OCI-LY7 (cell line): ENCODE measurements at regions not wholly inside any gene's neighbourhood (a gene's known extent, or its start where the extent isn't known, plus 50 kb on each side); places are given as distances from the start of the nearest gene placed in this dataset.

Experiments used
- BruUV-seq: library from RNA; stranded (reverse); fragments of 400-500 nt; replicated peaks from 2 replicates; lab custom pipeline; 2021; lab: Mats Ljungman, UMichigan
- CTCF ChIA-PET: fragments of 300-600 bp; sonication (Branson Sonifier 250); formaldehyde crosslinking; loops from one replicate; lab custom pipeline; 2022; ENCODE audit warnings: antibody characterized with exemption; ENCODE audit not compliant: unreplicated experiment; lab: Charles Lee
- POLR2A ChIA-PET: fragments of 300-600 bp; sonication (Branson Sonifier 250); formaldehyde crosslinking; loops from one replicate; lab custom pipeline; 2022; ENCODE audit warnings: antibody characterized with exemption; lab: Charles Lee
- DNase-seq: peaks from one replicate; pipeline ENCODE4 v3.0.0-alpha.2; 2015; ENCODE audit warnings: low spot score
- H2AFZ ChIP-seq: fragments of 200-600 bp; sonication (generic), shearing (Covaris generic); 2 replicates; pipeline ENCODE4 v1.6.1; 2014; ENCODE audit warnings: mild to moderate bottlenecking, antibody characterized with exemption, low read length, moderate library complexity
- H3K27ac ChIP-seq: fragments of 200-600 bp; sonication (generic); 2 replicates; pipeline ENCODE4 v1.5.1; 2014; ENCODE audit warnings: mixed run types, low read depth, mild to moderate bottlenecking, moderate library complexity, low read length, inconsistent platforms; ENCODE audit not compliant: poor library complexity, severe bottlenecking
- H3K36me3 ChIP-seq: fragments of 200-600 bp; sonication (generic); 2 replicates; pipeline ENCODE4 v1.6.1; 2014; ENCODE audit warnings: mild to moderate bottlenecking, antibody characterized with exemption, low read length, moderate library complexity, mixed read lengths; ENCODE audit not compliant: insufficient read depth
- H3K4me1 ChIP-seq: fragments of 200-600 bp; sonication (generic); 2 replicates; pipeline ENCODE4 v1.5.1; 2014; ENCODE audit warnings: mild to moderate bottlenecking, low read length; ENCODE audit not compliant: insufficient read depth, poor library complexity, severe bottlenecking
- H3K4me2 ChIP-seq: fragments of 200-600 bp; sonication (generic); 2 replicates; pipeline ENCODE4 v1.6.1; 2014; ENCODE audit warnings: mild to moderate bottlenecking, low read length
- H3K4me3 ChIP-seq: fragments of 200-600 bp; sonication (generic); 2 replicates; pipeline ENCODE4 v1.5.1; 2014; ENCODE audit warnings: mild to moderate bottlenecking, low read depth, low read length; ENCODE audit not compliant: poor library complexity, severe bottlenecking
- H3K79me2 ChIP-seq: fragments of 200-600 bp; sonication (generic); 2 replicates; pipeline ENCODE4 v1.6.1; 2016; ENCODE audit warnings: low read depth, mild to moderate bottlenecking, low read length, moderate library complexity, mixed read lengths; ENCODE audit not compliant: insufficient read depth
- H3K9me2 ChIP-seq: fragments of 200-600 bp; sonication (generic); 2 replicates; pipeline ENCODE4 v1.6.1; 2016; ENCODE audit warnings: mild to moderate bottlenecking, low read length, mixed read lengths; ENCODE audit not compliant: insufficient read depth
- H3K9me3 ChIP-seq: fragments of 200-600 bp; sonication (generic); 2 replicates; pipeline ENCODE4 v1.6.1; 2014; ENCODE audit warnings: mild to moderate bottlenecking, mixed run types, low read length, mixed read lengths
- H4K20me1 ChIP-seq: fragments of 200-600 bp; sonication (generic); 2 replicates; pipeline ENCODE4 v1.6.1; 2014; ENCODE audit warnings: mild to moderate bottlenecking, antibody characterized with exemption, low read length, moderate library complexity, mixed read lengths; ENCODE audit not compliant: insufficient read depth
- CTCF ChIP-seq: fragments of 200-600 bp; sonication (generic); conservative IDR thresholded peaks from 2 replicates; pipeline ENCODE4 v1.5.1; 2014; ENCODE audit warnings: mild to moderate bottlenecking, antibody characterized with exemption, low read length, moderate library complexity, mixed read lengths
- EZH2phosphoT487 ChIP-seq: fragments of 200-600 bp; sonication (generic); IDR thresholded peaks from 2 replicates; pipeline ENCODE4 v1.6.1; 2018; ENCODE audit warnings: low read depth, borderline replicate concordance, mild to moderate bottlenecking, mixed run types, antibody characterized with exemption, low read length, moderate library complexity, mixed read lengths
- intact Hi-C: fragments of 100-400 bp; cut with micrococcal nuclease; formaldehyde crosslinking; loops from one replicate; pipeline ENCODE4 v1.10.0; 2022; ENCODE audit not compliant: unreplicated experiment

GRCh38 chr2:67564626-67565025 is 167.5 kb downstream of the ETAA1 start:
- intact Hi-C loops, result no loop called here
- ChIA-PET POLR2A (no interaction called here), CTCF (no interaction called here)
- Histone ChIP-seq H3K79me2 (no peaks in the 10 kb centered on the region), H3K4me1 (no peaks in the 10 kb centered on the region), H3K9me2 (no peaks in the 10 kb centered on the region), H3K36me3 (no peaks in the 10 kb centered on the region), H3K9me3 (no peaks in the 10 kb centered on the region), H3K27ac (no peak overlapping the region), H2AFZ (no peak overlapping the region), H3K4me3 (no peak overlapping the region), H4K20me1 (no peaks in the 10 kb centered on the region), H3K4me2 (no peak overlapping the region)
- BruUV-seq, result no TSS peak
- TF ChIP-seq CTCF, result no peak
- no peak for TF ChIP-seq EZH2phosphoT487
- DNase-seq, result no peak

- H3K79me2 ChIP-seq, result no peaks in the 10 kb centered on the region
- no peaks in the 10 kb centered on the region for H3K9me2 ChIP-seq
- DNase-seq, result no peak
- H3K4me1 ChIP-seq, result no peaks in the 10 kb centered on the region
- TF ChIP-seq CTCF (no peak), EZH2phosphoT487 (no peak)
- H3K36me3 ChIP-seq, result no peaks in the 10 kb centered on the region
- intact Hi-C loops, result no loop called here
- H3K27ac ChIP-seq, result no peak overlapping the region
- POLR2A ChIA-PET, result no interaction called here
- CTCF ChIA-PET, result no interaction called here
- no peaks in the 10 kb centered on the region for H3K9me3 ChIP-seq
- no peaks in the 10 kb centered on the region for H4K20me1 ChIP-seq
- H2AFZ ChIP-seq, result no peak overlapping the region
- no peak overlapping the region for H3K4me3 ChIP-seq
- no peak overlapping the region for H3K4me2 ChIP-seq
- no TSS peak for BruUV-seq
These were observed 168.1 kb downstream of the ETAA1 start for GRCh38 chr2:67565262-67565661.

GRCh38 chr2:67565761-67566160 is 168.6 kb downstream of the ETAA1 start:
- H3K27ac ChIP-seq, result no peak overlapping the region
- H3K4me3 ChIP-seq, result no peak overlapping the region
- no peaks in the 10 kb centered on the region for H3K4me1 ChIP-seq
- H3K4me2 ChIP-seq, result no peak overlapping the region
- DNase-seq, result no peak
- ChIA-PET POLR2A (no interaction called here), CTCF (no interaction called here)
- intact Hi-C loops, result no loop called here
- H4K20me1 ChIP-seq, result no peaks in the 10 kb centered on the region
- H2AFZ ChIP-seq, result no peak overlapping the region
- no peaks in the 10 kb centered on the region for H3K9me3 ChIP-seq
- no TSS peak for BruUV-seq
- no peak for TF ChIP-seq EZH2phosphoT487
- TF ChIP-seq CTCF, result no peak
- H3K79me2 ChIP-seq, result no peaks in the 10 kb centered on the region
- H3K9me2 ChIP-seq, result no peaks in the 10 kb centered on the region
- H3K36me3 ChIP-seq, result no peaks in the 10 kb centered on the region
